Endothelial cell of umbilical vein (primary cell): ENCODE measurements at regions not wholly inside any gene's neighbourhood (a gene's known extent, or its start where the extent isn't known, plus 50 kb on each side); places are given as distances from the start of the nearest gene placed in this dataset.
"Not testable (repeated sequence)": the region's sequence is repeated elsewhere in the genome, so short reads cannot be mapped to it uniquely, and the experiment has no call there.

Experiments used
- BruUV-seq: library from RNA; stranded (reverse); fragments of 400-500 nt; replicated peaks from 2 replicates; lab custom pipeline; 2021; lab: Mats Ljungman, UMichigan
- CTCF ChIA-PET: fragments of 300-600, 350-600 bp; sonication (Branson Sonifier 250); formaldehyde crosslinking; loops from one replicate; lab custom pipeline; 2021; ENCODE audit warnings: antibody characterized with exemption, inconsistent platforms; lab: Charles Lee
- POLR2A ChIA-PET: fragments of 300-600, 350-600 bp; sonication (Branson Sonifier 250); formaldehyde crosslinking; loops from one replicate; lab custom pipeline; 2021; ENCODE audit warnings: antibody characterized with exemption, inconsistent platforms; lab: Charles Lee
- DNase-seq: peaks from one replicate; pipeline ENCODE4 v3.0.0-alpha.2; 2011; ENCODE audit warnings: low read depth, low spot score
- FAIRE-seq: peaks from 2 replicates; lab custom pipeline; 2011; peaks lifted over from hg19 to GRCh38; lab: Jason Lieb, UNC
- H2AFZ ChIP-seq: 2 replicates; pipeline ENCODE4 v1.6.0; 2012; ENCODE audit warnings: low read depth, low read length, control low read depth, inconsistent platforms
- H3K27ac ChIP-seq: 2 replicates; pipeline ENCODE4 v1.5.1; 2011; ENCODE audit warnings: low read depth, mild to moderate bottlenecking, control low read depth, low read length, moderate library complexity; ENCODE audit not compliant: insufficient read depth
- H3K27me3 ChIP-seq, 2 experiments: 2 replicates each; pipeline versions ENCODE4 v1.6.0 to v1.6.1; 2011; ENCODE audit warnings: low read length in 2 of 2, mixed read lengths in 1 of 2; ENCODE audit not compliant: control insufficient read depth in 2 of 2, insufficient read depth in 2 of 2
- H3K36me3 ChIP-seq, 2 experiments: 2 replicates in 1 of 2; 3 replicates in 1 of 2; pipeline ENCODE4 v1.5.1; 2011; ENCODE audit warnings: low read length in 2 of 2, mild to moderate bottlenecking in 1 of 2, moderate library complexity in 1 of 2; ENCODE audit not compliant: control insufficient read depth in 2 of 2, insufficient read depth in 2 of 2; ENCODE audit errors: extremely low read depth in 1 of 2
- H3K4me1 ChIP-seq: 3 replicates; pipeline ENCODE4 v1.5.1; 2011; ENCODE audit warnings: mild to moderate bottlenecking, low read length; ENCODE audit not compliant: control insufficient read depth, insufficient read depth; ENCODE audit errors: extremely low read depth
- H3K4me2 ChIP-seq: 2 replicates; pipeline ENCODE4 v1.6.1; 2011; ENCODE audit warnings: low read length, control low read depth, mixed read lengths; ENCODE audit not compliant: insufficient read depth
- H3K4me3 ChIP-seq, 3 experiments: fragments of 200-600 bp in 1 of 3; sonication (generic), shearing (Covaris generic) in 1 of 3; replicated peaks in 1 of 3; 2 replicates each; pipeline ENCODE4 v1.5.1; 2011 to 2016; ENCODE audit warnings: control low read depth in 3 of 3, low read length in 3 of 3, mild to moderate bottlenecking in 2 of 3, inconsistent platforms in 1 of 3, low read depth in 1 of 3, moderate library complexity in 1 of 3; ENCODE audit not compliant: insufficient read depth in 1 of 3
- H3K79me2 ChIP-seq: 2 replicates; pipeline ENCODE4 v1.6.0; 2012; ENCODE audit warnings: low read length, inconsistent platforms; ENCODE audit not compliant: control insufficient read depth, insufficient read depth
- H3K9ac ChIP-seq: replicated peaks from 2 replicates; pipeline ENCODE3; 2011; ENCODE audit warnings: low read length, control low read depth; ENCODE audit not compliant: insufficient read depth; ENCODE audit errors: extremely low read depth
- H3K9me1 ChIP-seq: replicated peaks from 3 replicates; pipeline ENCODE4 v1.6.0; 2011; ENCODE audit warnings: mild to moderate bottlenecking, low read length; ENCODE audit not compliant: control insufficient read depth, insufficient read depth; ENCODE audit errors: extremely low read depth
- H3K9me3 ChIP-seq: replicated peaks from 2 replicates; pipeline ENCODE4 v1.5.1; 2012; ENCODE audit warnings: low read length, inconsistent platforms; ENCODE audit not compliant: control insufficient read depth, insufficient read depth
- H4K20me1 ChIP-seq: replicated peaks from 2 replicates; pipeline ENCODE3; 2011; ENCODE audit warnings: mild to moderate bottlenecking, low read length; ENCODE audit not compliant: control insufficient read depth, insufficient read depth; ENCODE audit errors: extremely low read depth
- CTCF ChIP-seq, 2 donors: IDR thresholded peaks; 1 replicate in 1 of 2; 2 replicates in 1 of 2; pipeline ENCODE4 v1.5.1; 2011; ENCODE audit warnings: low read length in 2 of 2, mild to moderate bottlenecking in 2 of 2, moderate library complexity in 2 of 2, control low read depth in 1 of 2, inconsistent platforms in 1 of 2, low read depth in 1 of 2; ENCODE audit not compliant: insufficient read depth in 1 of 2; ENCODE audit errors: extremely low read depth in 1 of 2
- EZH2 ChIP-seq: IDR thresholded peaks from 2 replicates; pipeline ENCODE4 v1.6.1; 2012; ENCODE audit warnings: borderline replicate concordance, low read depth, mild to moderate bottlenecking, moderate library complexity, low read length, inconsistent platforms; ENCODE audit not compliant: severe bottlenecking
- FOS ChIP-seq: IDR thresholded peaks from 2 replicates; pipeline ENCODE4 v1.6.1; 2011; ENCODE audit warnings: mild to moderate bottlenecking, low read length, moderate library complexity, borderline replicate concordance; ENCODE audit not compliant: insufficient read depth
- GATA2 ChIP-seq: IDR thresholded peaks from 2 replicates; pipeline ENCODE4 v1.7.0; 2011; ENCODE audit warnings: low read depth, mild to moderate bottlenecking, moderate library complexity, mixed read lengths, low read length; ENCODE audit not compliant: insufficient read length, insufficient read depth
- JUN ChIP-seq: IDR thresholded peaks from 2 replicates; pipeline ENCODE4 v1.6.1; 2011; ENCODE audit warnings: borderline replicate concordance, low read depth; ENCODE audit not compliant: insufficient read length, insufficient read depth
- MAX ChIP-seq: IDR thresholded peaks from 2 replicates; pipeline ENCODE4 v1.6.1; 2011; ENCODE audit not compliant: insufficient read depth, insufficient read length
- MYC ChIP-seq: IDR thresholded peaks from one replicate; pipeline ENCODE4 v1.6.1; 2011; ENCODE audit warnings: mild to moderate bottlenecking, low read depth, low read length
- POLR2A ChIP-seq: IDR thresholded peaks from 2 replicates; pipeline ENCODE4 v1.6.1; 2012; ENCODE audit warnings: low read depth, mild to moderate bottlenecking, control low read depth, low read length
- POLR2AphosphoS5 ChIP-seq: IDR thresholded peaks from 2 replicates; pipeline ENCODE4 v1.6.1; 2012; ENCODE audit warnings: low read depth, mild to moderate bottlenecking, control low read depth, low read length, moderate library complexity; ENCODE audit not compliant: insufficient read depth
- dilution Hi-C: fragments of 300-500 bp; cut with MboI; formaldehyde crosslinking; loops from one replicate; pipeline ENCODE4 v1.15.0; 2019; ENCODE audit warnings: low sequenced_read_pairs; ENCODE audit not compliant: extremely low pct_ligation_motif_present
- intact Hi-C: fragments of 100-400 bp; cut with micrococcal nuclease; formaldehyde crosslinking; loops from one replicate; pipeline ENCODE4 v1.10.0; 2022

GRCh38 chr1:188735567-188735966 is 1742.1 kb downstream of the BRINP3 start:
- no peak overlapping the region for H2AFZ ChIP-seq
- H3K4me2 ChIP-seq, result no peak overlapping the region
- no peak for FAIRE-seq
- H3K27ac ChIP-seq, result no peak overlapping the region
- POLR2A ChIA-PET, result no interaction called here
- H3K79me2 ChIP-seq, result no peaks in the 10 kb centered on the region
- no peaks in the 10 kb centered on the region for H3K27me3 ChIP-seq
- H3K9me3 ChIP-seq, result no peaks in the 10 kb centered on the region
- dilution Hi-C loops (no loop called here), intact Hi-C loops (no loop called here)
- no peak overlapping the region for H3K4me3 ChIP-seq
- H3K4me1 ChIP-seq, result no peaks in the 10 kb centered on the region
- no peaks in the 10 kb centered on the region for H4K20me1 ChIP-seq
- no peak overlapping the region for H3K9ac ChIP-seq
- no peak for TF ChIP-seq POLR2A
- TF ChIP-seq CTCF (IDR thresholded peaks at IDR 0.05; ENCODE audit: extremely low read depth in 1 of 2, insufficient read depth in 1 of 2, low read depth in 1 of 2, low read length in 2 of 2), result no peak
- TF ChIP-seq JUN, result no peak
- no peak for TF ChIP-seq POLR2AphosphoS5
- no peak for TF ChIP-seq MAX
- TF ChIP-seq GATA2, result no peak
- no peak for TF ChIP-seq EZH2
- no peak for TF ChIP-seq MYC
- no peak for TF ChIP-seq FOS
- no peaks in the 10 kb centered on the region for H3K36me3 ChIP-seq
- no peaks in the 10 kb centered on the region for H3K9me1 ChIP-seq
- BruUV-seq, result no TSS peak
- CTCF ChIA-PET, result interaction anchor here (0.5 kb wide), 1 partner anchor 825 kb away, joined by 3 read pairs; no protein-coding TSS in a partner anchor
- no peak for DNase-seq

GRCh38 chr1:188749275-188749674 is 1728.4 kb downstream of the BRINP3 start:
- H4K20me1 ChIP-seq, H2AFZ ChIP-seq, POLR2A ChIA-PET, H3K27ac ChIP-seq, H3K36me3 ChIP-seq, CTCF ChIA-PET, H3K4me1 ChIP-seq, H3K79me2 ChIP-seq, H3K4me2 ChIP-seq, H3K27me3 ChIP-seq, FAIRE-seq, DNase-seq, H3K9me1 ChIP-seq, dilution Hi-C loops, intact Hi-C loops, H3K9ac ChIP-seq, H3K9me3 ChIP-seq, H3K4me3 ChIP-seq, BruUV-seq: not testable (repeated sequence)

- intact Hi-C loops, dilution Hi-C loops: not testable (repeated sequence)
These were observed 1725.6 kb downstream of the BRINP3 start for GRCh38 chr1:188752027-188752426.

More at GRCh38 chr1:188752027-188752426, 1725.6 kb downstream of the BRINP3 start:
- H3K4me3 ChIP-seq, H3K27me3 ChIP-seq, H4K20me1 ChIP-seq, DNase-seq, H3K9me3 ChIP-seq, H3K9me1 ChIP-seq, H3K79me2 ChIP-seq, BruUV-seq, H3K9ac ChIP-seq, H2AFZ ChIP-seq, H3K36me3 ChIP-seq, H3K27ac ChIP-seq, H3K4me1 ChIP-seq, H3K4me2 ChIP-seq, FAIRE-seq, POLR2A ChIA-PET, CTCF ChIA-PET: not testable (repeated sequence)
